ES-I3 (cell line): ENCODE measurements at regions not wholly inside any gene's neighbourhood (a gene's known extent, or its start where the extent isn't known, plus 50 kb on each side); places are given as distances from the start of the nearest gene placed in this dataset.

ENCODE experiments used
- H3K36me3 ChIP-seq: 2 replicates; pipeline ENCODE4 v1.6.1; 2013; ENCODE audit warnings: mild to moderate bottlenecking, low read length, control low read depth, moderate library complexity; ENCODE audit not compliant: insufficient read depth
- H3K4me1 ChIP-seq: 2 replicates; pipeline ENCODE4 v1.6.1; 2013; ENCODE audit warnings: mild to moderate bottlenecking, control low read depth, low read length; ENCODE audit not compliant: insufficient read depth
- H3K9ac ChIP-seq: 2 replicates; pipeline ENCODE4 v1.6.1; 2013; ENCODE audit warnings: low read depth, mild to moderate bottlenecking, low read length, moderate library complexity
- H3K9me3 ChIP-seq: 2 replicates; pipeline ENCODE4 v1.6.1; 2013; ENCODE audit warnings: mild to moderate bottlenecking, low read length, moderate library complexity; ENCODE audit not compliant: control insufficient read depth, insufficient read depth

- no peaks in the 10 kb centered on the region; the same call in 1 of the 2 replicates for H3K9me3 ChIP-seq
- no peaks in the 10 kb centered on the region for H3K36me3 ChIP-seq
- 0 out of 2 replicates have a peak, but pooled peaks cover 3% of the 10 kb centered on the region for H3K4me1 ChIP-seq
- no peak overlapping the region for H3K9ac ChIP-seq
Observed at GRCh38 chr17:72487731-72488494, 367.1 kb downstream of the SOX9 start.

GRCh38 chr17:72488555-72489271 lies 367.9 kb downstream of the SOX9 start:
- Histone ChIP-seq H3K9me3 (no peaks in the 10 kb centered on the region; the same call in 1 of the 2 replicates), H3K4me1 (0 out of 2 replicates have a peak, but pooled peaks cover 3% of the 10 kb centered on the region), H3K9ac (no peak overlapping the region), H3K36me3 (no peaks in the 10 kb centered on the region)

GRCh38 chr17:72489272-72489641 lies 368.4 kb downstream of the SOX9 start:
- H3K9me3 ChIP-seq, result no peaks in the 10 kb centered on the region; the same call in 1 of the 2 replicates
- H3K4me1 ChIP-seq, result 0 out of 2 replicates have a peak, but pooled peaks cover 3% of the 10 kb centered on the region
- no peak overlapping the region for H3K9ac ChIP-seq
- H3K36me3 ChIP-seq, result no peaks in the 10 kb centered on the region

GRCh38 chr17:72491102-72491501 lies 370.3 kb downstream of the SOX9 start:
- Histone ChIP-seq H3K9me3 (no peaks in the 10 kb centered on the region; the same call in 1 of the 2 replicates), H3K4me1 (0 out of 2 replicates have a peak, but pooled peaks cover 3% of the 10 kb centered on the region), H3K36me3 (no peaks in the 10 kb centered on the region), H3K9ac (no peak overlapping the region)

- no peak overlapping the region for H3K9ac ChIP-seq
- no peaks in the 10 kb centered on the region for H3K36me3 ChIP-seq
- no peaks in the 10 kb centered on the region; the same call in 1 of the 2 replicates for H3K9me3 ChIP-seq
- 0 out of 2 replicates have a peak, but pooled peaks cover 3% of the 10 kb centered on the region for H3K4me1 ChIP-seq
Observed at GRCh38 chr17:72492494-72492893, 371.7 kb downstream of the SOX9 start.

- Histone ChIP-seq H3K36me3 (no peaks in the 10 kb centered on the region), H3K9ac (no peak overlapping the region), H3K9me3 (no peaks in the 10 kb centered on the region; the same call in 1 of the 2 replicates), H3K4me1 (no peaks in the 10 kb centered on the region)
Observed at GRCh38 chr17:72492941-72493340, 372.1 kb downstream of the SOX9 start.

GRCh38 chr17:72494566-72494965 lies 373.7 kb downstream of the SOX9 start:
- no peaks in the 10 kb centered on the region for H3K36me3 ChIP-seq
- no peak overlapping the region for H3K9ac ChIP-seq
- H3K4me1 ChIP-seq, result no peaks in the 10 kb centered on the region

GRCh38 chr17:72496461-72496860 lies 375.6 kb downstream of the SOX9 start:
- Histone ChIP-seq H3K4me1 (peaks cover 3% of the 10 kb centered on the region), H3K9me3 (no peaks in the 10 kb centered on the region; the same call in 1 of the 2 replicates), H3K9ac (no peak overlapping the region), H3K36me3 (no peaks in the 10 kb centered on the region)

More at GRCh38 chr17:72494566-72494965, 373.7 kb downstream of the SOX9 start:
- no peaks in the 10 kb centered on the region; the same call in 1 of the 2 replicates for H3K9me3 ChIP-seq

- H3K36me3 ChIP-seq, result no peaks in the 10 kb centered on the region
- H3K9me3 ChIP-seq, result no peaks in the 10 kb centered on the region; the same call in 1 of the 2 replicates
- peaks cover 15% of the 10 kb centered on the region for H3K4me1 ChIP-seq
- no peak overlapping the region for H3K9ac ChIP-seq
Observed at GRCh38 chr17:72497915-72498314, 377.1 kb downstream of the SOX9 start.

GRCh38 chr17:72498364-72499210 lies 377.8 kb downstream of the SOX9 start:
- H3K4me1 ChIP-seq, result peaks cover 17% of the 10 kb centered on the region
- no peaks in the 10 kb centered on the region for H3K36me3 ChIP-seq
- no peak overlapping the region for H3K9ac ChIP-seq
- no peaks in the 10 kb centered on the region; the same call in 1 of the 2 replicates for H3K9me3 ChIP-seq

- Histone ChIP-seq H3K4me1 (peaks cover 18% of the 10 kb centered on the region), H3K9me3 (peaks cover 3% of the 10 kb centered on the region), H3K36me3 (no peaks in the 10 kb centered on the region), H3K9ac (no peak overlapping the region)
Observed at GRCh38 chr17:72501404-72502370, 380.9 kb downstream of the SOX9 start.

- peaks cover 26% of the 10 kb centered on the region for H3K4me1 ChIP-seq
- peaks cover 3% of the 10 kb centered on the region for H3K9me3 ChIP-seq
- no peak overlapping the region for H3K9ac ChIP-seq
- no peaks in the 10 kb centered on the region for H3K36me3 ChIP-seq
Observed at GRCh38 chr17:72502371-72503341, 381.8 kb downstream of the SOX9 start.
